ENCODE measurements at regions not wholly inside any gene's neighbourhood (a gene's known extent, or its start where the extent isn't known, plus 50 kb on each side); places are given as distances from the start of the nearest gene placed in this dataset.

GRCh38 chr14:51337520-51337919, 97.5 kb downstream of the TMX1 start:
- Histone ChIP-seq H3K9ac (replicated peaks in 1 of 4; ENCODE audit: extremely low read depth in 1 of 4, low read depth in 3 of 4, low read length in 3 of 4) (no peak overlapping the region), H3K4me3 (ENCODE audit: extremely low read depth in 1 of 4, insufficient read depth in 2 of 4, low read depth in 3 of 4, low read length in 4 of 4) (no peak overlapping the region), H4K8ac (ENCODE audit: extremely low read depth, insufficient read depth, low read length) (no peak overlapping the region), H3K79me1 (ENCODE audit: low read depth, low read length) (no peaks in the 10 kb centered on the region), H4K20me1 (replicated peaks in 1 of 2; ENCODE audit: control insufficient read depth in 1 of 2, insufficient read depth in 2 of 2, low read length in 2 of 2) (no peaks in the 10 kb centered on the region), H3K4me2 (ENCODE audit: insufficient read depth in 1 of 2, low read depth in 2 of 2, low read length in 2 of 2) (no peak overlapping the region), H3K27ac (ENCODE audit: low read depth, low read length) (no peak overlapping the region), H4K91ac (replicated peaks; ENCODE audit: insufficient read length, low read length) (peak overlapping the region; percentile 80), H3K4me1 (replicated peaks in 1 of 4; ENCODE audit: control insufficient read depth in 3 of 4, insufficient read depth in 4 of 4, low read length in 3 of 4) (no peaks in the 10 kb centered on the region; a peak in 2 of 7 replicates), H3K27me3 (replicated peaks in 1 of 4; ENCODE audit: control insufficient read depth in 3 of 4, extremely low read depth in 1 of 4, insufficient read depth in 3 of 4, low read length in 3 of 4) (no peaks in the 10 kb centered on the region), H3K18ac (ENCODE audit: extremely low read depth, low read length) (no peak overlapping the region), H3K56ac (replicated peaks; ENCODE audit: insufficient read length, low read depth, low read length) (no peak overlapping the region), H2AFZ (ENCODE audit: low read length) (peak overlapping the region; percentile 87; the same call in 1 of the 2 replicates), H3K14ac (ENCODE audit: insufficient read length) (no peak overlapping the region), H3K4ac (replicated peaks; ENCODE audit: insufficient read length, low read depth, low read length) (no peak overlapping the region), H4K5ac (ENCODE audit: insufficient read length, low read depth, low read length) (peak overlapping the region; percentile 42), H3K79me2 (ENCODE audit: control insufficient read depth in 1 of 2, insufficient read depth in 2 of 2, low read length in 2 of 2) (no peaks in the 10 kb centered on the region), H2BK15ac (ENCODE audit: low read length) (no peak overlapping the region), H2BK5ac (ENCODE audit: low read depth, low read length) (no peak overlapping the region), H2BK20ac (ENCODE audit: low read length) (no peak overlapping the region), H3K9me3 (ENCODE audit: insufficient read depth in 2 of 2, low read depth in 1 of 2, low read length in 1 of 2) (no peaks in the 10 kb centered on the region), H2BK12ac (ENCODE audit: low read depth, low read length) (no peak overlapping the region), H3K36me3 (ENCODE audit: control insufficient read depth in 2 of 4, insufficient read depth in 4 of 4, low read length in 3 of 4) (no peaks in the 10 kb centered on the region), H2BK120ac (replicated peaks; ENCODE audit: low read depth, low read length) (peak overlapping the region; percentile 50), H2AK5ac (ENCODE audit: low read depth, low read length) (no peak overlapping the region), H3K23me2 (ENCODE audit: low read depth, low read length) (no peaks in the 10 kb centered on the region), H3K23ac (ENCODE audit: insufficient read length) (no peak overlapping the region)
- no peak for DNase-seq (ENCODE audit: low read depth in 1 of 2, low spot score in 2 of 2)
- ChIA-PET CTCF (ENCODE audit: partially characterized antibody) (interaction anchor here (0.9 to 1.4 kb wide), 3 partner anchors 23 to 54 kb away, joined by 3 to 4 read pairs (median 3); no protein-coding TSS in a partner anchor), POLR2A (ENCODE audit: partially characterized antibody) (no interaction called here)
- FAIRE-seq = no peak
- WGBS, 2 experiments (ENCODE audit: extremely low coverage in 1 of 2, insufficient coverage in 1 of 2, insufficient read length in 1 of 2, insufficient replicate concordance in 2 of 2, low coverage in 1 of 2, low lambda C conversion rate in 2 of 2, missing lambda C conversion rate in 1 of 2) = 82% methylated on average over 4 of the region's 4 CpGs; no CpG with 5 or more reads in 1 of the 2 experiments
- TF ChIP-seq BCL11A (IDR thresholded peaks at IDR 0.05; ENCODE audit: low read depth in 2 of 2, low read length in 2 of 2) (no peak), E2F6 (IDR thresholded peaks at IDR 0.05) (no peak), CREB1 (IDR thresholded peaks at IDR 0.05) (no peak), PHF8 (conservative IDR thresholded peaks at IDR 0.05; ENCODE audit: low read depth, low read length) (no peak), KDM4A (IDR thresholded peaks at IDR 0.05; ENCODE audit: low read depth, low read length, severe bottlenecking) (no peak), RNF2 (IDR thresholded peaks at IDR 0.05; ENCODE audit: borderline replicate concordance, low read depth, low read length, missing control alignments, poor library complexity, severe bottlenecking) (no peak), CHD1 (IDR thresholded peaks at IDR 0.05; ENCODE audit: low read depth, low read length) (no peak), ZNF274 (IDR thresholded peaks at IDR 0.05; ENCODE audit: borderline replicate concordance, extremely low read depth, low read length) (no peak), CHD2 (IDR thresholded peaks at IDR 0.05; ENCODE audit: low read length) (no peak), HDAC2 (IDR thresholded peaks at IDR 0.05; ENCODE audit: borderline replicate concordance in 1 of 2, low read depth in 2 of 2, low read length in 2 of 2) (no peak), NANOG (IDR thresholded peaks at IDR 0.05; ENCODE audit: insufficient read depth, low read depth, low read length, poor library complexity, severe bottlenecking) (no peak), JUN (IDR thresholded peaks at IDR 0.05; ENCODE audit: low read depth, low read length) (no peak), SP4 (IDR thresholded peaks at IDR 0.05; ENCODE audit: low read length) (no peak), TEAD4 (IDR thresholded peaks at IDR 0.05; ENCODE audit: low read depth, low read length) (no peak)

Data from H1 (cell line).